ENCODE measurements at regions not wholly inside any gene's neighbourhood (a gene's known extent, or its start where the extent isn't known, plus 50 kb on each side); places are given as distances from the start of the nearest gene placed in this dataset.

GRCh38 chr20:61114493-61115175 is 137.4 kb upstream of the CDH4 start:
- CTCF ChIA-PET (ENCODE audit: unreplicated experiment) = no interaction called here
- TF ChIP-seq, protein P1, sequence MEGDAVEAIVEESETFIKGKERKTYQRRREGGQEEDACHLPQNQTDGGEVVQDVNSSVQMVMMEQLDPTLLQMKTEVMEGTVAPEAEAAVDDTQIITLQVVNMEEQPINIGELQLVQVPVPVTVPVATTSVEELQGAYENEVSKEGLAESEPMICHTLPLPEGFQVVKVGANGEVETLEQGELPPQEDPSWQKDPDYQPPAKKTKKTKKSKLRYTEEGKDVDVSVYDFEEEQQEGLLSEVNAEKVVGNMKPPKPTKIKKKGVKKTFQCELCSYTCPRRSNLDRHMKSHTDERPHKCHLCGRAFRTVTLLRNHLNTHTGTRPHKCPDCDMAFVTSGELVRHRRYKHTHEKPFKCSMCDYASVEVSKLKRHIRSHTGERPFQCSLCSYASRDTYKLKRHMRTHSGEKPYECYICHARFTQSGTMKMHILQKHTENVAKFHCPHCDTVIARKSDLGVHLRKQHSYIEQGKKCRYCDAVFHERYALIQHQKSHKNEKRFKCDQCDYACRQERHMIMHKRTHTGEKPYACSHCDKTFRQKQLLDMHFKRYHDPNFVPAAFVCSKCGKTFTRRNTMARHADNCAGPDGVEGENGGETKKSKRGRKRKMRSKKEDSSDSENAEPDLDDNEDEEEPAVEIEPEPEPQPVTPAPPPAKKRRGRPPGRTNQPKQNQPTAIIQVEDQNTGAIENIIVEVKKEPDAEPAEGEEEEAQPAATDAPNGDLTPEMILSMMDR (conservative IDR thresholded peaks at IDR 0.05; ENCODE audit: low read length) = no peak
- no peak for TF ChIP-seq EZH2phosphoT487 (IDR thresholded peaks at IDR 0.05; ENCODE audit: borderline replicate concordance, low read depth, low read length)
- intact Hi-C loops (cut with micrococcal nuclease; ENCODE audit: unreplicated experiment) = loop anchor here (10.0 kb wide), 1 partner anchor 260 kb away; no protein-coding TSS in a partner anchor
- no peak for DNase-seq (ENCODE audit: low spot score)
- Histone ChIP-seq H3K4me2 (ENCODE audit: low read length) (no peak overlapping the region), H4K20me1 (ENCODE audit: insufficient read depth, low read length) (no peaks in the 10 kb centered on the region), H3K79me2 (ENCODE audit: insufficient read depth, low read depth, low read length) (no peaks in the 10 kb centered on the region), H3K9me3 (ENCODE audit: low read length) (no peaks in the 10 kb centered on the region), H2AFZ (ENCODE audit: low read length) (no peak overlapping the region), H3K27ac (ENCODE audit: low read depth, low read length, poor library complexity, severe bottlenecking) (no peak overlapping the region), H3K4me3 (ENCODE audit: low read depth, low read length, poor library complexity, severe bottlenecking) (no peak overlapping the region), H3K36me3 (ENCODE audit: insufficient read depth, low read length) (no peaks in the 10 kb centered on the region), H3K4me1 (ENCODE audit: insufficient read depth, low read length, poor library complexity, severe bottlenecking) (no peaks in the 10 kb centered on the region), H3K9me2 (ENCODE audit: insufficient read depth, low read length) (no peaks in the 10 kb centered on the region)
- POLR2A ChIA-PET = no interaction called here
- no TSS peak for BruUV-seq (replicated peaks)

DNA sequence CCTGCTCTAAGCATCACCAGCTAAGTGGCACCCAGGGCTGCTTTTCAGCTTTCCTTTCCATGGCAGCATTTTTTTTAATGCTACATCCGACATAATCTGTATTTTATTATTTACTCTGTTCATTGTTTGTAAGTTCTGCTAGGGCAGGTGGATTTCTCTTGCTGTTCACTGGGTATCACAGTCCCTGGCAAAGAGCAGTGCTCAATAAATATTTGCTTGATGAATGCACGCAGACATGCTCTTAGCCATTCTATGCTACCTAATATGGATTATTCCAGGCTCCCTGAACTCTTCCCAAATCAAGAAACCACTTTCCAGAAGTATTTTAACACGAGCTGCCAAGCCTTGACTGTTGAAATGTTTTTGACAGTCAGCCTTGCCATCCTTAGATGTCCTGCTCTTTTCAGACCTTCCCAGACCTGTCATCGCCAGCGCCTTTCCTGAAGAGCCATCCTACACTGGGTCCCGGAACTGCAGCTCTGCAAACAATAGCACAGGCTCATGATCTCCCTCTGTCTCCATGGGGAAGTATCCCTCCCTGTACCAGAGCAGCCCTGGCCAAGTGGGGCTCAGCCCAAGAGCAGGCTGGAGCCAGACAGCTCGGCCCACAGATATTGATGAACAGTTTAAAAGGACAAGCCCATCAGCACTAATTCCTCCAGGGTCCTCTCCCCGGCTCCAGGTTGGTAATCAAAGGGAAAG is 136.5 kb upstream of the CDH4 start:
- H3K36me3 ChIP-seq (ENCODE audit: insufficient read depth, low read length) = no peaks in the 10 kb centered on the region
- CTCF ChIA-PET (ENCODE audit: unreplicated experiment) = no interaction called here
- no peak for DNase-seq (ENCODE audit: low spot score)
- intact Hi-C loops (cut with micrococcal nuclease; ENCODE audit: unreplicated experiment) = loop anchor here (10.0 kb wide), 1 partner anchor 261 kb away; no protein-coding TSS in a partner anchor
- no peaks in the 10 kb centered on the region for H4K20me1 ChIP-seq (ENCODE audit: insufficient read depth, low read length)
- H3K4me3 ChIP-seq (ENCODE audit: low read depth, low read length, poor library complexity, severe bottlenecking) = no peak overlapping the region
- H3K9me2 ChIP-seq (ENCODE audit: insufficient read depth, low read length) = no peaks in the 10 kb centered on the region
- H2AFZ ChIP-seq (ENCODE audit: low read length) = no peak overlapping the region
- BruUV-seq (replicated peaks) = no TSS peak
- POLR2A ChIA-PET = no interaction called here
- H3K27ac ChIP-seq (ENCODE audit: low read depth, low read length, poor library complexity, severe bottlenecking) = no peak overlapping the region
- no peak overlapping the region for H3K4me2 ChIP-seq (ENCODE audit: low read length)
- TF ChIP-seq, protein P1 (conservative IDR thresholded peaks at IDR 0.05; ENCODE audit: low read length) = no peak
- no peak for TF ChIP-seq EZH2phosphoT487 (IDR thresholded peaks at IDR 0.05; ENCODE audit: borderline replicate concordance, low read depth, low read length)
- no peaks in the 10 kb centered on the region for H3K9me3 ChIP-seq (ENCODE audit: low read length)
- no peaks in the 10 kb centered on the region for H3K4me1 ChIP-seq (ENCODE audit: insufficient read depth, low read length, poor library complexity, severe bottlenecking)
- no peaks in the 10 kb centered on the region for H3K79me2 ChIP-seq (ENCODE audit: insufficient read depth, low read depth, low read length)

- no peaks in the 10 kb centered on the region for H3K79me2 ChIP-seq (ENCODE audit: insufficient read depth, low read depth, low read length)
- no TSS peak for BruUV-seq (replicated peaks)
- intact Hi-C loops (cut with micrococcal nuclease; ENCODE audit: unreplicated experiment) = loop anchor here (10.0 kb wide), 1 partner anchor 263 kb away; no protein-coding TSS in a partner anchor
- no peak overlapping the region for H3K4me3 ChIP-seq (ENCODE audit: low read depth, low read length, poor library complexity, severe bottlenecking)
- H3K9me3 ChIP-seq (ENCODE audit: low read length) = no peaks in the 10 kb centered on the region
- H3K4me2 ChIP-seq (ENCODE audit: low read length) = no peak overlapping the region
- no peak overlapping the region for H3K27ac ChIP-seq (ENCODE audit: low read depth, low read length, poor library complexity, severe bottlenecking)
- H3K9me2 ChIP-seq (ENCODE audit: insufficient read depth, low read length) = no peaks in the 10 kb centered on the region
- no peaks in the 10 kb centered on the region for H3K36me3 ChIP-seq (ENCODE audit: insufficient read depth, low read length)
- no peak for TF ChIP-seq EZH2phosphoT487 (IDR thresholded peaks at IDR 0.05; ENCODE audit: borderline replicate concordance, low read depth, low read length)
- TF ChIP-seq, protein P1 (conservative IDR thresholded peaks at IDR 0.05; ENCODE audit: low read length) = no peak
- POLR2A ChIA-PET = no interaction called here
- no peaks in the 10 kb centered on the region for H3K4me1 ChIP-seq (ENCODE audit: insufficient read depth, low read length, poor library complexity, severe bottlenecking)
- H2AFZ ChIP-seq (ENCODE audit: low read length) = no peak overlapping the region
- DNase-seq (ENCODE audit: low spot score) = no peak
- no peaks in the 10 kb centered on the region for H4K20me1 ChIP-seq (ENCODE audit: insufficient read depth, low read length)
- CTCF ChIA-PET (ENCODE audit: unreplicated experiment) = no interaction called here
Measured at GRCh38 chr20:61117725-61118124, 134.3 kb upstream of the CDH4 start.

Data from OCI-LY7 (cell line).